Stimulated activated CD4-positive, alpha-beta T cell treated with anti-CD3 and anti-CD28 coated beads, Interleukin-15, amount 100 ng/mL, for 48 hours (primary cell): ENCODE measurements at regions not wholly inside any gene's neighbourhood (a gene's known extent, or its start where the extent isn't known, plus 50 kb on each side); places are given as distances from the start of the nearest gene placed in this dataset.

Experiments used
- DNase-seq, 2 donors: peaks; one replicate each; pipeline ENCODE4 v3.0.0-alpha.2; 2020; ENCODE audit warnings: low read depth in 2 of 2

GRCh38 chr18:60775978-60776377, 403.4 kb upstream of the MC4R start:
- no peak for DNase-seq

DNA sequence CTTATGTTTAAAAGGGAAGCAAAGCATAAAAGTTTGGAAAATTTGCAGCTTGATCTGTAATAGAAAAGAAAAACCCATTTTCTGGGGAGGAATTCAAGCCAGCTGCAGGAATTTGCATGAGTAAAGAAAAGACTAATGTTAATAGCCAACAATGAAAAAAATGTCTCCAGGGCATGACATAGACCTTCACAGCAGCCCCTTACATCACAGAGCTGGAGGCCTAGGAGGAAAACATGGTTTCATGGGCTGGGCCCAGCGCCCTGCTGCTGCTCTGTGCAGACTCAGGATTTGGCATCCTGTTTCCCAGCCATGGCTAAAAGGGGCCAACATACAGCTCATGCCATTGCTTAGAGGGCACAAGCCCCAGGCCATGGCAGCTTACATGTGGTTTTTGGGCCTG, 411.6 kb upstream of the MC4R start:
- no peak for DNase-seq

- DNase-seq = no peak
Measured at GRCh38 chr18:60794802-60795201, 422.2 kb upstream of the MC4R start.

- no peak for DNase-seq
Measured at GRCh38 chr18:60804415-60804814, 431.8 kb upstream of the MC4R start.

DNA sequence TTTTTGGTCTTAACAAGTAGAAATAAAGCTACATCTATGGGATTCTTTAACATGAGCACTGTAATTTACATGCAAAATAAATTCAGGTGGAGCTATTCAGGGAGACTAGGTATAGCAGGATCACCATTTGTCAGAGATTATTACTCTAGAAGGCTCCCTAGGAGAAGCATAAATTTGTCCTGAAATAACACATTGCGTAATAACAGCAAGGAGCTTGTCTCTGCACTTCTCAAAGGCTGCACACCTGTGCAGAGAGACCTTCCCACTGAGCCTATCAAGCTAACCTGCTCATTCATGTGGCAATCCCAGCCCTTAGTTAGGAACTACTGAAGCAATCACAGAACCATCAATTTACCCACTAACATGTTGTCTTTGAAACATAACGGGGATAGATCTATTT, 437.4 kb upstream of the MC4R start:
- no peak for DNase-seq

- no peak for DNase-seq
Measured at GRCh38 chr18:60812921-60813320, 440.3 kb upstream of the MC4R start.

DNA sequence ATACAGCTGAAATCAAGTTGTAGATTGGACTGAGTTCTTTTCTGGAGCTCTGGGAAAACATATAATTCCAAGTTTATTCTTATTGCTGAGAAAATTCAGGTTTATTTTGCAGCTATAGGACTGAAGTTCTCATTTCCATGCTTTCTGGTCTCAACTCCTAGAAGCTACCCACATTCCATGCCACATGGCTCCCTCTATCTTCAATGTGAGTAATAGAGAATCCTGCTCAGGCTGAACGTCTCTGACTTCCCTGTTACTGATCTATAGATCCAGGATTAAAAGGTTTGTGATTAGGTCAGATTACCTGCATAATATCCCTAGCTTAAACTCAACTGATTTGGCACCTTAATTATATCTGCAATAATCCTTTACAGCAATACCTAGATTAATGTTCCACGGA, 453.8 kb upstream of the MC4R start:
- DNase-seq = no peak

DNA sequence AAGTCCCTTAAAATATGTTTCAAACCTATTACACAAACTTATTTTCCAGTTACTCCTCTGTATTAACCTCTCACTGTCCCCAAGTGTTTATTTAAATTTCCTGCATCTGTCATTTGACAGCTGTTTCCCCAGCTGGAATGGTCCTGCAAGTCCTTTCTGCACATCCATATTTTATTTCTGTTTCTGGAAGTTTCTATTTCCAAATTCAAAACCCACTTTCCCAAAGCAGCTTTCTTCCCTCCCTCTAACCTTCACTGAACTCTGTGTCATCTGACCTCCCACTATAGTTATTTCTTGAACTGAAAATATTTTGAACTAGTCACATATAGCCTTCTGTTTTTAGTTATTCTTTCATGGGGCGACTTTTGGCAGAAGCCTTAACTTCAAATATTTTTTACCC, 459.4 kb upstream of the MC4R start:
- DNase-seq = no peak

DNA sequence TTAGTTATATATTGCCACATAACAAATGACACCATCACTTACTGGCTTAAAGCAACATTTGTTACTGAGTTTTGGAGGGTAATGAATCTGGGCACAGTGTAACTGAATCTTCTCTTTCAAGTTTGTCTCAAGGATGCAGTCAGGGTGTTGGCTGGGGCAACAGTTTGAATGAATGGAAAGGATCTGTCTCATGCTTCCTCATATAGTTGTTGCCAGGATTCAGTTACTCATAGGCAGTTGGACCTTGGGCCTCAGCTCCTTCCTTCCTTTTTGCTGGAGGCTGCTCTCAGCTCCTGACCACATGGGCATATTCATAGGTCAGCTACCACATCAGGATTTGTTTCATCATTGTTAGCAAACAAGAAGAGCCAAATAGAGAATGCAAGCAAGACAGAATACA, 466.1 kb upstream of the MC4R start:
- no peak for DNase-seq

DNA sequence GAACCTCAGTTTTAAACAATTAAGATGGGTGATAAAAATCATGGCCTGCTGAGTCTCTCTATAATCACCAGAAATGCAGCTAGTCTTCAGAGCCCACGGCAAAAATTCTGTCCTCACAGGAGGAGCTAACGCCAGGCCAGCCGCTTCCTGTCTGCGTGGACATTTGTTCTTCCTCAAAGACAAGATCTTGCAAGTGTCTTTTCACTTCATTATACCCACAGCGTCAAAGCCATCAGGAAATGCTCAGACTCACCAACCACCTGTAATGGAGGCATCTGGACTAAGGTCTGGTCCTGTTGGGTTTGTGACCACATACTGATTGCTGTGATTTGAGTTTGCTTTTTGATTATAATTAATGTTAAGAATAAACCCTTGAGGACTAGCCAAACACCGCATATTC, 473.8 kb upstream of the MC4R start:
- no peak for DNase-seq

DNA sequence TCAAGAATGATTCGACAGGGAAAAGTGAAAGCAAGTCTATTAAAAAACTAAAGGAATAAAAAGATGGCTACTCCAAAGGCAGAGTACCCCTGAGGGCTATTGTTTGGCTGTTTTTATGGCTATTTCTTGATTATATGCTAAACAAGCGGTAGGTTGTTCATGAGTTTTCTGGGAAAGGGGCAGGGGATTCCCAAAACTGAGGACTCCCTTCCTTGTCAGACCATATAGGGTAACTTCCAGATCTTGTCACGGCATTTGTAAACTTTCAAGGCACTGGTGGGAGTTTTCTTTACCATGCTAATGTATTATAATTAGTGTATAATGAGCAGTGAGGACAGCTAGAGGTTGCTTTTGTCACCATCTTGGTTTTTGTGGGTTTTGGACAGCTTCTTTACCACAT, 474.9 kb upstream of the MC4R start:
- DNase-seq = no peak

DNA sequence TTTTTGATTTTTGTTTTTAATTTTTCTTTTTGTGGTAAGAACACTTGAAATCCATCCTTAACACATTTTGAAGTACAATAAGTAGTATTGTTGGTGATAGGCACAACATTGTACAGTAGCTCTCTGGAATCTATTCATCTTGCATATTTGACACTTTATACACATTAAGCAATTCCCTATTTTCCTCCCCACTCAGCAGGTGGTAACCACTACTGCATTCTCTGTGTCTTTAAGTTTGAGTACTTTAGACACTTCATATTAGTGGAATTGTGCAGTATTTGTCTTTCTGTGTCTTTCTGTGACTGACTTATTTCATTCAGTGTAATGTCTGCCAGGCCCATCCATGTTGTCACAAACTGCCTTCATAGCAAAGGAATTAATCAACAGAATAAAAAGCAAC, 471.7 kb upstream of the CDH20 start:
- DNase-seq = no peak

- no peak for DNase-seq
Measured at GRCh38 chr18:60862988-60863387, 470.2 kb upstream of the CDH20 start.

GRCh38 chr18:60865801-60866200, 467.4 kb upstream of the CDH20 start:
- DNase-seq = no peak

- DNase-seq = no peak
Measured at GRCh38 chr18:60870261-60871153, 462.7 kb upstream of the CDH20 start.

DNA sequence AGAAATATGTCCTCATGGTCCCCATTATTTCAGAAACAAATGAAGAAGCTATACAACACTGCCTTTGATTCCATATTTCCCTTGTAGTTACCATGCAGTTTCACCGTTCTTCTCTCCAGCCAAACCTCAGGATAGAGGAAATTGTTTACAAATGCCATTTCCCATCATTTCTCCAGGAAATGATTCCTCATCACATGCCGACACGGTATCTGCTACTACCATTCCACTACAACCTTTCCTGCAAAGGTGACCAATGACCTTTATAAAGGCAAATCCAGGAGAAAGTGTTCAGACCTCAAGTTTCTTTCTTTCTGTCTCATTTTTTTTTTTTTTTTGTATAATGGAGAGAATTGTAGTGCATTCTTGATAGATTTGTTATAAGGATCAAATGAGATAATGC, 460.8 kb upstream of the CDH20 start:
- DNase-seq = no peak

DNA sequence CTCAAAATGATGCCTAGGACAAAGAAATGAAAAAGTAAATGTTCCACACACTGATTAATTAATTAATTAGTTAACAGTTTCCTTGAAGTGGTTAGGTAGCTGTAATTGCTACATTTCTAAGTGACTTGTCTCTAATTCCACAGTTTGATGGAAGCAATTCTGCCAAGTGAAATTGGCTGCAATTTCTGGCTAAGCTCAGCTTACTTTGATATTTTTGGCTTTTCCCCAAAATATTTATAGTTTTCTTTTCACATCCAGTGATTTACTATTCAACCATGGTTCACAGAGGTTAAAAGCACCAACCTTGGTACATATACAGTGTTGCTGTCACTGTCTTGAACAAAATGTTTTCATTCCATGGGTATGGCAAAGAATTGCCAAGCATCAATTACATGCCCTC, 459.5 kb upstream of the CDH20 start:
- DNase-seq = no peak

GRCh38 chr18:60875957-60876507, 457.2 kb upstream of the CDH20 start:
- no peak for DNase-seq

GRCh38 chr18:60880184-60880583, 453.0 kb upstream of the CDH20 start:
- DNase-seq = no peak

- DNase-seq = no peak
Measured at GRCh38 chr18:60883587-60883986, 449.6 kb upstream of the CDH20 start.

DNA sequence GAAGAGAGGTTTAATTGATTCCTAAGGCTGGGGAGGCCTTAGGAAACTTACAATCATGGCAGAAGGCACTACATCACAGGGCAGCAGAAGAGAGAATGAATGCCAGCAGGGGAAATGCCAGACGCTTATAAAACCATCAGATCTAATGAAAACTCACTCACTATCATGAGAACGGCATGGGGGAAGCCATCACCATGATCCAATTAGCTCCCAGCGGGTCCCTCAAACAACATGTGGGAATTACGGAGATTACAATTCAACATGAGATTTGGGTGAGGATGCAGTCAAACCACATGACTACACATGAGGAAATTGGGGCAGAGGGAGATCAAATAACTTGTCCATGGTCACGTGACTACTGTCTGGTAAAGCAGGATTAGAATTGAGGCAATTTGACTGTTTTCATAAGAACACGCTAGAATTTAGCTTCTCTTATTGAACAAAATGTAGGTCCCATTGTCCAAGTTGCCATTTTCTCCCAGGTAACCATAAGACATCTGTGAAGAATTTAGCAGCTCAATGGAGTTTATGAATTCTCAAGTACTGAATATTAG, 445.1 kb upstream of the CDH20 start:
- no peak for DNase-seq

- no peak for DNase-seq
Measured at GRCh38 chr18:60889442-60889841, 443.8 kb upstream of the CDH20 start.

- no peak for DNase-seq
Measured at GRCh38 chr18:60891936-60892335, 441.3 kb upstream of the CDH20 start.
